HG02943 (cell line): ENCODE measurements at regions not wholly inside any gene's neighbourhood (a gene's known extent, or its start where the extent isn't known, plus 50 kb on each side); places are given as distances from the start of the nearest gene placed in this dataset.
A peak's percentile ranks its signal among the peaks of the same experiment; 100 is the strongest.
"Not testable (repeated sequence)": the region's sequence is repeated elsewhere in the genome, so short reads cannot be mapped to it uniquely, and the experiment has no call there.

Experiments used
- ATAC-seq: cut with Tn5 transposase; IDR thresholded peaks from one replicate; pipeline ENCODE4 v1.9.1; 2021; ENCODE audit warnings: mild to moderate bottlenecking, low read depth, moderate library complexity; ENCODE audit not compliant: unreplicated experiment

DNA sequence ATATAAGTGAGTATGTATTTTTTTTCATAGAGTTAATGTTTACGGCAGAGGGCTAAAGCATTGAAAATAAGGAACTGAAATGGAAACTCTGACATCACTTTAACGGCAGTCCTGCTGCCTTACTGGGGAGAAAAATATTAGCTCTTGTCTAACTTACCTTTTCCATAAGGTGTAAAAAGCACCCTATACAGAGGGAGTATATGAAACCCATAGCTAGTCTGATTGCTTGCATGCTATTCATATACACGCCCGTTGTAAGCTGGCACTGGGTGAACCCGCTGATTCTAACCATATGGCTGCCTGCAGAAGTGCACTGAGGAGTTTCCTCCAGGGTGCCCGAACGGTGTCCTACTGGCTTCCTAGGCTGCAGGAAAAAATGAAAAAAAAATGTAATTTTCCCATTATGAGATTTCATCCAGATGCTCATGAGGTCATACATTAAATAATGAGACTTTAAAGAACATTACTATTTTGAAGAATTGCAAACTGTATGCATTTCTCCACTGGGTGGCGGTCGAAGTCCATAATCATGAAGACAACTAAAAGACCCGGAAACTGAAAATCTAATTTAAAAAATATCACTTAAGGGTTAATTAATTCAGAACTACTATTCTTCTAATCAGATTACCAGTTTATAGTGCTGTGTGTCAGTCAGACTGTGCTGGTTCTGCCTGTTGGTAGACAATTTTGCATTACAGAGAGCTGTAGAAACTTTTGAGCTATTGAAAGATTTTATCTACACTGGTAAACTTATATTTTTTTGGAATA is 144.7 kb downstream of the ALX1 start:
- ATAC-seq: peak; percentile 91

DNA sequence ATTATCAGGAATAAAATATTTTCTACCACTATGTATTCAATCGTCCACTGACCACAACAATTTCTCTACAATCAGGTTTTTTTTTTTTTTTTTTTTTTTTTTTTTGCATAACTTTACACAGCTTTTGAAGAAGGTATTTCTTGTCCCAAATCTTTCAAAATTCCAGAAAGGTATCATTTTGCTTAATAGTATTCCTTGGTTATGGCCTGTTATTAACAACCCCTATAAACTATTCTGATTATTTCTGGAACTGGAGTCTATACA is 145.3 kb downstream of the ALX1 start:
- ATAC-seq: no peak

DNA sequence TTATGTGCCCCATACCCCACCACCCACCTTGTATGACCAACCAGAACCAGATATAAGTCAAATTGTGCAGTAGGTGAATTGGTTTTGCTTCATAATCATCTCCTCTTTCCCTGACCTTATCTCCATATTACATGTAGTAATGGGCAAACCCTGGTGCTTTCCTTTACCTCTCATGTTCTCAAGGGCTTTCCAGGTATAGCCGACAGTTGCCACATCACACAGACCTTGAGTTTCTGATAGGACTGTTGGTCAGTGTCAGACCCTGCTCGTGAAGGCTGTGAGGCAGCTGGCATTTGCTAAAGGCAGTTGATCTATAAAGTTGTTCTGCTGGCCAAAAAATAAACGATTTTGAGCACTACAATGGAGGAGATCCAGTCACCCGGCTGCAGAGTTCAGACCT is 145.9 kb downstream of the ALX1 start:
- ATAC-seq: no peak

DNA sequence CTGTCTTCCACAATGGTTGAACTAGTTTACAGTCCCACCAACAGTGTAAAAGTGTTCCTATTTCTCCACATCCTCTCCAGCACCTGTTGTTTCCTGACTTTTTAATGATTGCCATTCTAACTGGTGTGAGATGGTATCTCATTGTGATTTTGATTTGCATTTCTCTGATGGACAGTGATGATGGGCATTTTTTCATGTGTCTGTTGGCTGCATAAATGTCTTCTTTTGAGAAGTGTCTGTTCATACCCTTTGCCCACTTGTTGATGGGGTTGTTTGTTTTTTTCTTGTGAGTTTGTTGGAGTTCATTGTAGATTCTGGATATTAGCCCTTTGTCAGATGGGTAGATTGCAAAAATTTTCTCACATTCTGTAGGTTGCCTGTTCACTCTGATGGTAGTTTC is 153.1 kb downstream of the ALX1 start:
- not testable (repeated sequence) for ATAC-seq

DNA sequence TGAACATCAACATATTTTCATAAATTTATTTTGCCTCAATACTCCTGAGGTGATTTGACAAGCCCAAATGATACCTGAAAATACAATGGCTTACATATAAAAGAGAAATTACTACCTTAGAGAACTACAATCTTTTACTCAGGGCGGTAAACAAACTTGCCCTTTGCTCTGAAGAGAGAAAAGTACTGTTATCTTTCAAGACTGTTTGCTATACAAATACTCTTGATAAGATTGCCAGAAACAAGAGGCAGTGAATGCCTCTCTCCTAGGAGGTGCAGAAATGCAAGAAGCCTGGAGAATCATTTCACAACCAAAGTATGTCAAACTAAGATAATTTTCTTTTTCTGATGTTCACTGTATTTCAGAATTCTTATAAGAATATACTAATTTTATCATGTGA is 160.3 kb downstream of the ALX1 start:
- ATAC-seq: no peak

DNA sequence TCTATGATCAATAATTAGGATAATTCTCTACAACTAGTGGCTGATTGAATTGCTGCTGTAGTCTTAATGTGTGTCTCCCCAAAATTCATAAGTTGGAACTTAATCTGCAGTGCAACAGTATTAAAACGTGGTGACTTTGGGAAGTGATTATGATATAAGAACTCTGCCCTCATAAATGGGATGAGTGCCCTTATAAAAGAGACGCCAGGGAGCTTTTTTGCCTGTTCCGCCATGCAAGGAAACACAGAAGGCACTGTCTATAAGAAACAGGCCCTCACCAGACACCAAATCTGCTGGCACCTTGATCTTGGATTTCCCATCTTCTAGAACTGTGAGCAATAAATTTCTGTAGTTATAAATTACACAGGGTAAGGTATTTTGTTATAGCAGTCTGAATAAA is 161.0 kb downstream of the ALX1 start:
- ATAC-seq: no peak

DNA sequence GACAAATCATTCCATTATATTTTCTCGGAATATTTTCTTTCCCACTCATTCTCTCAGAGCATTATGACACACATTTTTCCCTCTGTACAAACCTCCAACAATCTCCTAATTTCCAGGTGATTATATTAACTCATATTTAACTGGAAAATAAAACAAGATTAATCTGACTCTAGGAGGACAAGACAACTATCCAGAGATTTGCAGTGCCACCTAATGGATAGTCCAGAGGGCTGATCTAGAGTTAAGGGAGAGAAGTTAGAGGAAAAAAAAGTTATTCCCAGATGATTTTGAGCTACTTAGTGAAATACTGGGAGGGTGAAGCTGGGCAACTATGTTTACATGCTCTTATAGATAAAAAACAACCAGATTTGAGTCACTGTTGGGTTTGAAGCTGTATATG is 161.7 kb downstream of the ALX1 start:
- ATAC-seq: no peak

DNA sequence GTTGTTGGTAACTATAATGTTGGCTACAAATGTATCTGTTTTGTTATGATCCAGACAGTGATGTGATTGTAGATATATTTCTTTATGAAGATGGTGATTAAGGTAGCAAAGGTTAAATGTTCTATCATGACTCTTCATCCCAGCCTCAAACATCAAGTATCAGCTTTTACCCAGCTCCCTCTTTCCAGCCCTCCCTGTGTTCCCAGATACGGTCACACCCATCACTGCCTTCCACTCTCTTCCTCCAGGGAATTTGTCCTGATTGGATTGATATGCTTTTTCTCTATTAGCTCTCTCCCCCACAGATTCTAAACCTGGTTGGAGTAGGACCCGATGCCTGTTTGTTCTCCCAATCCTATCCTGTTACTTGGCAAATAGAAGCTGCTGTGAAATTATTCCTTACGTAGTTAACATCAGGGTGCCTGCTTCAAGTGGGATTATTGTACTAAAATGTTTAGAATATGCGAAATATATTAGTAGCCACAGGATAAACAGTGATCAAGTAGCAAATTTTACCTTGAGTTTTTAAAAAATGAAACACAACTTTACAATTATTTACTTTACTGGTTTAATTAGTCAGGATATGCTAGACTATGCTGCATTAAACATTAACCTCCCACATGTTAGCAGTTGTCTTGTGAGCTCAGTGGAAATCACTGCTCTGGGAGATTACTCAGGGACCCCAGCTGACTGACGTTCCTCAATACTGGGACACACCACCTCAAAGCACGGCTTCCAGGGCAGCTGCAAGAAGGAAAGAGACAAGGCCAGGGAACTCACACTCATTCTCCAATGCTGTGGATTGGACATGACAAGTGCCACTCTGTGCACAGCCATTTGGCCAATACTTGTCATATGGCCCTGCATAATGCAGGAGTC is 165.3 kb downstream of the ALX1 start:
- ATAC-seq: no peak

DNA sequence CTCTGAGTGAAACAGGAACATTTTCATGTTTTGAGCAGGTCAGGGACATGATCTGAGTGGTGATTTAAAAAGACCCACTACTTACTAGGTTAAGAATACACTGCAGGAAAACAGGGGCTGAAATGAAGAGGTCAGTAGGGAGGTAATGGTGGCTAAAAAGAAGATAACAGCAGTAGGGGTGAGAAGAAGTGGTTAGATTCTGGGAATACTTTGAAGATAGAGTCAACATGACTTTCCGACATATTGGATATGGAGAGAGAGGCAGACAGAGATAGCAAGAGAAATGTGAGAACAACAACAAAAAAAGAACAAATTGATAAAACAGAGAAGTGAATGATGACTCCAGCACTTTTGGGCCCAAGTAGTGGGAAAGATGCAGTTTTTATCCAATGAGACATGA is 168.0 kb downstream of the ALX1 start:
- no peak for ATAC-seq

DNA sequence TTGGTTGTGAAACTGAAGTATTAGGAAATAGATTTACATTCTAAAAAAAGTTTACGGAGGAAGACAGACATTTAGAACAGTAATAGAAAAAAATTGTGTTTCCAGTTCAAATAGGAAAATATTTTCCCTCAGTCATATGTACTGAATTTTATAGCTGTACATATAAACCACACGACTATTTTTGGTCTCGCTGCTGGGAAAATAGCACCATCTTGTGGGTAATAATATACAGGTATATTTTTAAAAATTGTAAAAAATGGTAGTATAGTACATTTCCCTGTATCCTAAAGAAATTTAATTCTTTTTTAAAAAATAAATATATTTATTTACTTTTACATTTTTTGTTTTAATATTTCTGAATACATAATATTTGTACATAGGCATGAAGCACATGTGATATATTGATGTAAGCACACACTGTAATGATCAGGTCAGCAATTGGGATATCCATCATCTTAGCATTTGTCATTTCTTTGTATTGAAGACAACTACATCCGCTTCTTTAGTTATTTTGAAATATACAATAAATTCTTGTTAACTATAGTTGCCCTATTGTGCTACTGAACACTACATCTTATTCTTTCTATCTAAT is 168.6 kb downstream of the ALX1 start:
- ATAC-seq: no peak

DNA sequence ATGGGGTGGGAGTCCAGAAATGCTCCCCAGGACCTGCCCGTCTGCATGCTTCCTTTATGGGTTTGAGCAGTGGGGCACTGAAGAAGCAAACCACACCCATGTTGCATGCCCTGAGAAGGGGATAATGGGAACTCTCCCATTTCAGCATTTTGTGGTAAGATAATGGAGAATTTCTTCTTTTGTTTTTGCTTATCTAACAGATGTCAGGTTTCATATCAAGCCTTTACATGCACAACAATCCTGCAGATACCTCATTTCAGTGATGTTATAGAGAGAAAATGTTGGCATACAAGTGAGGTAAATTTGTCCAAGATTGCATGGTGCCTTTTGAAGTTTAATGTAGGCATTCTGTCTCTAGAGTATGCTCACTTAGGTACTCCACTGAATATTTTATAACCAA is 177.0 kb downstream of the ALX1 start:
- ATAC-seq: no peak

DNA sequence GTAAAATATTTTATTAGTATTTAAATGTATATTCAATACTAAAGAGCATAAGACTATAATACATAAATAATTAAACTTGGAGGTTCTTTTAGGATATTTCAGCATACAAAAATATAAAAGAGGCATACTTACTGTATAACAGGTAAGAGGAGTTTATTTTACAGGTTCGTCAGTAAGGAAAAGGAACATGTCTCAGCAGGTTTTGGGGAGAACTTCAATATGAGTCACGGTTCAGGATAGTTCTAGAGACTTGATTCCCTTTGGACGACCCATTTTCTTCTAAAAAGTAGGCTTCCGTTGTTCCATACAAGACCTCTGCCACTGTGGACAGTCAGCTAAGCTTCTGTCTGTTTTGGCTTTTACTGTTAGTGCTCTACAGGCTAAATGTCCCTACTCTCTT is 181.1 kb downstream of the ALX1 start:
- ATAC-seq: no peak

DNA sequence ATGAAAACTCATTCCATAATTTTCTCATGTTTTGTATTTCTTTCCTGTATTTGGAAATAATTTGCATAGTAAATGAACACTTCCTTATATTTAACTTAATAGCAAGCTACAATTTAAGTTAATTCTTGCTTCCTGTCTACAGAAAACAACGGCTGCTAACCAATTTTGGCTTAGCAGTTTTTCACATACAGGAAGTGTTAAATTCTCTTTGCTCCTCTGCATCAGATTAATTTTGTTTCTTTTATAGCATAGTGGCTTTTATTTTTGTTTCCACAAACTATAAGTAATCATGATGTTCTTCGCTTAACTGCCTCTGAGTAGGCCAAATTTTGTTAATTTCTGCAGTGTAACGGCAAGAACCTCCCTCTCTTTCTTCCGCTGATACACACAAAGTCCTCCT is 182.9 kb downstream of the ALX1 start:
- no peak for ATAC-seq

DNA sequence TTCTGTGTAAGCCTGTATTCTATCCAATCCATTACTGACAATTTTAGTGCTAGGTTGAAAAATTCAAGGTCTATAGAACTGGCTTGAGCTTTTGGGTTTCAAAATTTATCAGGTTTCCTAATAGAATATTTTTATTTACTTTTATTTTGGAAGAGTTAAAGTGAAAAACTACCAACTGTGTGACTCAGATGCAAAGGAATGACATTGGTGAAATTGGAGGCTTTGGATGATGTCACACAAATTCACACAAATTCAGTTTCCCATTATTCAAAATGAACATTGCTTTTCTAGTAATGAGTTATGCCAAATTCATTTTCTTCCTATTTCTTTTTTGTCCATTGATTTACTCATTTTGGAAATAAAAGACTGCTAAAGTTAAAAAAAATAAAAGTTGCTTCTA is 186.9 kb downstream of the ALX1 start:
- no peak for ATAC-seq

DNA sequence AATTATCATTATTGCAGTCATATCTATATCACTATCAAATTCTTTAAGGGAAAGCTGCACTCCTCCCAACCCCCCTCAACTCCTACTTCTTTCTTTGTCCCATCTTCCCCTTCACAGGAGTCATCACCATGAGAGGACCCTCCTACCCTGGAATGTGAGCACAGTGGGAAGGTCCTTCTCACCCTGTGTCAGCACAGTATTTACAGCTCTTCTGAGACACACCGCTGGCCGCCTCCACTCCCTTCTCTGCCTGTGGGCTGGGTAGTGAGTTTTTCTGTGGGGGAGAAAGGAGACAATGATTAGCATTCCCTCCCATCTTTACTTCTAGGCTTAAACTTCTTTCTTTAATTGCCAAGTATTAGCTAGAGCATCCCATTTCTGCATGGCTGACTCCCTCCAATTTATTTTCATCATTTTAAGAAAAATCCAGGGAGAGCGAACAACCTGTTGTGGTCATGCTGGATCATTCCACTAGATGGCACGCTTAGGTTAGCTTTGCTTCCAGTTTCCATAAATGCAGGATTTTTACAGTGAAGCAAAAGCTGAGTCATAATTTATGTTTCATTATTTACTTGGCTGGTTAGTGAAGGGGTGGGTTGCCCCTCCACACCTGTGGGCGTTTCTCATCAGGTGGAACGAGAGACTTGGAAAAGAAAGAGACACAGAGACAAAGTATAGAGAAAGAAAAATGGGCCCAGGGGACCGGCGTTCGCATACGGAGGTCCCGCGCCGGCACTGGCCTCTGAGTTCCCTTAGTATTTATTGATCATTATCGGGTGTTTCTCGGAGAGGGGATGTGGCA is 188.5 kb downstream of the ALX1 start:
- peak; percentile 96 for ATAC-seq

DNA sequence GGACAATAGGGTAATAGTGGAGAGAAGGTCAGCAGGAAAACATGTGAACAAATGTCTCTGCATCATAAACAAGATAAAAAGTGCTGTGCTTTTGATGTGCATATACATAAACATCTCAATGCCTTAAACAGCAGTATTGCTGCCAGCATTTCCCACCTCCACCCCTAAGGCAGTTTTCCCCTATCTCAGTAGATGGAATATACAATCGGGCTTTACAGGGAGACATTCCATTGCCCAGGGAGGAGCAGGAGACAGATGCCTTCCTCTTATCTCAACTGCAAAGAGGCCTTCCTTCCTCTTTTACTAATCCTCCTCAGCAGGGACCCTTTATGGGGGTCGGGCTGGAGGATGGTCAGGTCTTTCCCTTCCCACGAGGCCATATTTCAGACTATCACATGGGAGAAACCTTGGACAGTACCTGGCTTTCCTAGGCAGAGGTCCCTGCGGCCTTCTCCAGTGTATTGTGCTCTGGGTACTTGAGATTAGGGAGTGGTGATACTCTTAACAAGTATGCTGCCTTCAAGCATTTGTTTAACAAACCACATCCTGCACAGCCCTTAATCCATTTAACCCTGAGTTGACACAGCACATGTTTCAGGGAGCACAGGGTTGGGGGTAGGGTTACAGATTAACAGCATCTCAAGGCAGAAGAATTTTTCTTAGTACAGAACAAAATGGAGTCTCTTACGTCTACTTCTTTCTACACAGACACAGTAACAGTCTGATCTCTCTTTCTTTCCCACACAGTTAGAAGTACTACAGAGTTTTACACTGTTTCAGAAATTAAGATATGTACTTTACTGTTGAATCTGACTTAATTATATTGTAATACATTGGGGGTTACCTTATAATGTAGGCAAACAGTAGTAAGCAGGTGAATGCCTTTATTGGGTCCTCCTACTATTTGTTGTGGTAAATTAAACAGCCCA is 189.4 kb downstream of the ALX1 start:
- not testable (repeated sequence) for ATAC-seq

DNA sequence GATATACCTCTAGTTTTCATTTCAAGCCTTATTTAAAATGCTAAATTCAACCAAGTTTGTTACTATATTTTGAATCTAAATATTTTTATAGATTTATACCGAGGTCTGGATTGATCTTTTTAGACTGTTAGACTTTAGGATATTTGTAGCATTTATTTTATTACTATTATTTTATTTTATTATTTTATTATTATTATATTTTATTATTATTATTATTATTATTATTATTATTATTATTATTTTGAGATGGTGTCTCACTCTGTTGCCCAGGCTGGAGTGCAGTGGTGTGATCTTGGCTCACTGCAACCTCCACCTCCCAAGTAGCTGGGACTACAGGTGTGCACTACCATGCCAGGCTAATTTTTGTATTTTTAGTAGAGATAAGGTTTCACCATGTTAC is 195.3 kb downstream of the ALX1 start:
- ATAC-seq: not testable (repeated sequence)

DNA sequence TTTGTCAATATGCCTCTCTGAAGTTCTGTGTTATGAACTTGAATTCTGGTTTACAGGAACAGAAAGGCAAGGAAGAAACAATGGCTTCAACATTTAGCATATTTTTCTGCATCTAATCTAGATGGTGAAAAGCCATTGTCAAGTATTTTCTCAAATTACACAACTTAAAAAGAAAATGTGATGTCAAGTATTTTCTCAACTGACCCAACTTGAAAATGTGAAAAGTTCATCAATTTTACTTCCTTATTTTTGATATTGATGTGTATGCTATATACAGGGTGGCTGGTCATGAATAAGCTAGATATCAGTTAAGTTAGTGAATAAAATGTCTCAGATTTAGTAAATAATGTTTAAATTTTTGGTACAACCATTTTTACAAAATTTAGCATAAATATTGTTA is 196.7 kb downstream of the ALX1 start:
- ATAC-seq: no peak

DNA sequence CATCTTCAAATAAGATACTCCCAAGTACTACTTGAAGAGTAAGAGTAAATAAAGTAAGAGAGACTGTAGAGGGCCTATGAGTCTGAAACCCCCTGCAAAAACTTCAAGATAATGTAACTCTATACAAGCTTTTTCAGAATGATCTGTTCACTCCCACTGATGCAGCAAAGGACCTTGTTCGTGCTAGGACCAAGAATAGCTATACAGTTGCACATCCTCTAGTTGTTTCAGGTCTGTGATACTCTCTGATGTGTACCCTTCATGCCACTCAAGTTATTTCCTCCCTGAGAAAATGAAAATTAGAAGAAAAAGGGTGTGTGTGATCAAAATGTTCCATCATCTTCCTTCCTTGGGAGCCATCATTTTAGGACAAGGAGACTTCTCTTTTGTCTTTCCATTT is 204.4 kb downstream of the ALX1 start:
- peak; percentile 56 for ATAC-seq

DNA sequence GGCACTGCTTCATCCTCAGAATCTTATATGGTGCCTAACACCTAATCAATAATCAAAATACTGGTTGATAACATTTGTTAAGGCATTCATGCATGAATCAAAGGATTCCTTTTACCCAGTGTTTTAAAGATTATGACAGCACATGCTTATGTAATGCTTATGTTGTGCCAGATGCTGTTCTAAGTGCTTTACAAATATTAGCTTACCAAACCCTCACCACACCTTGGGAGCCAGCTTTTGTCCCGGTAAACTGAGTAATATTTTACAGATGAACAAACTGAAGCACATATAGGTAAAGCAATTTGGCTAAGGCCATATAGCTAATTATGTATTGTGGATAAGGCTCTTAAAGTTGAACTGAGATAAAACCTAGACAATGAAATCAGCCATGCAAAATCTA is 209.2 kb downstream of the ALX1 start:
- no peak for ATAC-seq
